Small intestine (tissue), 7 donors: ENCODE measurements at regions not wholly inside any gene's neighbourhood (a gene's known extent, or its start where the extent isn't known, plus 50 kb on each side); places are given as distances from the start of the nearest gene placed in this dataset.
A peak's percentile ranks its signal among the peaks of the same experiment; 100 is the strongest.

Experiments used
- DNase-seq, 2 donors: peaks; one replicate each; pipeline versions ENCODE4 v3.0.0 to v3.0.0-alpha.2; 2013
- FAIRE-seq: peaks from 2 replicates; lab custom pipeline; 2012; peaks lifted over from hg19 to GRCh38; lab: Jason Lieb, UNC
- H3K27ac ChIP-seq, 3 donors: one replicate each; pipeline ENCODE4 v1.5.1; 2013; ENCODE audit warnings: low read length in 2 of 3, mild to moderate bottlenecking in 2 of 3, control low read depth in 1 of 3, inconsistent platforms in 1 of 3, low read depth in 1 of 3, moderate library complexity in 1 of 3
- H3K27me3 ChIP-seq, 3 donors: one replicate each; pipeline ENCODE4 v1.6.1; 2013; ENCODE audit warnings: low read length in 3 of 3, inconsistent platforms in 1 of 3; ENCODE audit not compliant: control insufficient read depth in 3 of 3, insufficient read depth in 3 of 3
- H3K36me3 ChIP-seq, 3 donors: one replicate each; pipeline ENCODE4 v1.6.1; 2013; ENCODE audit warnings: low read length in 3 of 3, inconsistent platforms in 1 of 3, low read depth in 1 of 3, mild to moderate bottlenecking in 1 of 3, moderate library complexity in 1 of 3; ENCODE audit not compliant: control insufficient read depth in 3 of 3, insufficient read depth in 2 of 3
- H3K4me1 ChIP-seq, 3 donors: one replicate each; pipeline ENCODE4 v1.6.1; 2013; ENCODE audit warnings: low read length in 2 of 3, inconsistent platforms in 1 of 3, low read depth in 1 of 3, mild to moderate bottlenecking in 1 of 3, moderate library complexity in 1 of 3; ENCODE audit not compliant: control insufficient read depth in 3 of 3, insufficient read depth in 2 of 3
- H3K4me3 ChIP-seq, 3 donors: one replicate each; pipeline ENCODE4 v1.5.1; 2013; ENCODE audit warnings: low read length in 3 of 3, control low read depth in 1 of 3, inconsistent platforms in 1 of 3, low read depth in 1 of 3, mild to moderate bottlenecking in 1 of 3, moderate library complexity in 1 of 3
- H3K9me3 ChIP-seq, 2 donors: one replicate each; pipeline ENCODE4 v1.6.1; 2013; ENCODE audit warnings: low read depth in 1 of 2, low read length in 1 of 2; ENCODE audit not compliant: control insufficient read depth in 2 of 2, insufficient read depth in 1 of 2
- WGBS, 3 donors: extraction: QIAGEN DNeasy Blood & Tissue Kit; methylation state at CpG; one replicate each; pipeline ENCODE4 v1.1.7; 2013; 5-methylcytosine and 5-hydroxymethylcytosine counted together
- donor health status: healthy with polysubstance abuse.
- donor health status: control.
- donor health status: control.
- donor health status: Bipolar disorder and iron deficiency.
- donor health status: healthy.

GRCh38 chr13:80121038-80121437, 219.9 kb downstream of the SPRY2 start:
- 66 to 88% (median 71%) methylated on average over 1 of the region's 1 CpG for WGBS, 3 donors
- no peaks in the 10 kb centered on the region for H3K36me3 ChIP-seq
- H3K4me1 ChIP-seq, result no peaks in the 10 kb centered on the region
- H3K27ac ChIP-seq, result no peak overlapping the region
- no peaks in the 10 kb centered on the region for H3K27me3 ChIP-seq
- FAIRE-seq (no peak), DNase-seq (no peak)
- H3K4me3 ChIP-seq, result no peak overlapping the region
- no peaks in the 10 kb centered on the region for H3K9me3 ChIP-seq

GRCh38 chr13:80118506-80118905, 222.4 kb downstream of the SPRY2 start:
- Histone ChIP-seq H3K27me3 (no peaks in the 10 kb centered on the region), H3K4me3 (no peak overlapping the region), H3K36me3 (no peaks in the 10 kb centered on the region), H3K9me3 (no peaks in the 10 kb centered on the region), H3K4me1 (no peaks in the 10 kb centered on the region), H3K27ac (no peak overlapping the region)
- FAIRE-seq, result no peak
- 86 to 100% (median 97%) methylated on average over 1 of the region's 1 CpG for WGBS, 3 donors
- no peak for DNase-seq

GRCh38 chr13:80118099-80118498, 222.8 kb downstream of the SPRY2 start:
- H3K27ac ChIP-seq, result no peak overlapping the region
- H3K36me3 ChIP-seq, result no peaks in the 10 kb centered on the region
- no peak overlapping the region for H3K4me3 ChIP-seq
- FAIRE-seq (no peak), DNase-seq (no peak)
- H3K4me1 ChIP-seq, result no peaks in the 10 kb centered on the region
- no peaks in the 10 kb centered on the region for H3K9me3 ChIP-seq
- no peaks in the 10 kb centered on the region for H3K27me3 ChIP-seq
- 91 to 99% (median 97%) methylated on average over 1 of the region's 1 CpG for WGBS, 3 donors

- Histone ChIP-seq H3K4me3 (no peak overlapping the region), H3K9me3 (no peaks in the 10 kb centered on the region), H3K4me1 (no peaks in the 10 kb centered on the region), H3K27me3 (no peaks in the 10 kb centered on the region), H3K27ac (no peak overlapping the region), H3K36me3 (no peaks in the 10 kb centered on the region)
- FAIRE-seq (no peak), DNase-seq (no peak)
- WGBS, 3 donors, result 77 to 91% (median 88%) methylated on average over 2 of the region's 2 CpGs
Measured at GRCh38 chr13:80117515-80117914, 223.4 kb downstream of the SPRY2 start.

- H3K36me3 ChIP-seq, result no peaks in the 10 kb centered on the region
- FAIRE-seq (no peak), DNase-seq (no peak)
- no peak overlapping the region for H3K4me3 ChIP-seq
- no peaks in the 10 kb centered on the region for H3K4me1 ChIP-seq
- 79 to 88% (median 86%) methylated on average over 3 of the region's 3 CpGs for WGBS, 3 donors
- H3K27ac ChIP-seq, result no peak overlapping the region
- H3K9me3 ChIP-seq, result no peaks in the 10 kb centered on the region
- H3K27me3 ChIP-seq, result peaks cover 0 to 2% (median 0%) of the 10 kb centered on the region in 3 donors
Measured at GRCh38 chr13:80116107-80116506, 224.8 kb downstream of the SPRY2 start.

- no peak overlapping the region for H3K4me3 ChIP-seq
- DNase-seq, result no peak
- no peaks in the 10 kb centered on the region for H3K4me1 ChIP-seq
- H3K27ac ChIP-seq, result no peak overlapping the region
- 27 to 66% (median 36%) methylated on average over 1 of the region's 1 CpG for WGBS, 3 donors
- H3K36me3 ChIP-seq, result no peaks in the 10 kb centered on the region
- H3K27me3 ChIP-seq, result peaks cover 0 to 2% (median 0%) of the 10 kb centered on the region in 3 donors
- peak; percentile 33 for FAIRE-seq
- H3K9me3 ChIP-seq, result no peaks in the 10 kb centered on the region
Measured at GRCh38 chr13:80115616-80116015, 225.3 kb downstream of the SPRY2 start.

- Histone ChIP-seq H3K9me3 (no peaks in the 10 kb centered on the region), H3K27ac (no peak overlapping the region), H3K36me3 (no peaks in the 10 kb centered on the region), H3K4me3 (no peak overlapping the region), H3K27me3 (peaks cover 0 to 2% (median 0%) of the 10 kb centered on the region in 3 donors), H3K4me1 (no peaks in the 10 kb centered on the region)
- no peak for DNase-seq
- FAIRE-seq, result no peak
- 81 to 95% (median 84%) methylated on average over 2 of the region's 2 CpGs for WGBS, 3 donors
Measured at GRCh38 chr13:80113714-80114454, 227.0 kb downstream of the SPRY2 start.

- Histone ChIP-seq H3K27me3 (peaks cover 0 to 2% (median 0%) of the 10 kb centered on the region in 3 donors), H3K4me1 (no peaks in the 10 kb centered on the region), H3K4me3 (no peak overlapping the region), H3K36me3 (no peaks in the 10 kb centered on the region), H3K27ac (no peak overlapping the region), H3K9me3 (no peaks in the 10 kb centered on the region)
- FAIRE-seq (no peak), DNase-seq (no peak)
- 48 to 69% (median 55%) methylated on average over 3 of the region's 3 CpGs for WGBS, 3 donors
Measured at GRCh38 chr13:80109303-80109702, 231.6 kb downstream of the SPRY2 start.

GRCh38 chr13:80105350-80105749, 235.6 kb downstream of the SPRY2 start:
- Histone ChIP-seq H3K4me1 (peaks cover 0 to 4% (median 0%) of the 10 kb centered on the region in 3 donors), H3K36me3 (no peaks in the 10 kb centered on the region), H3K27me3 (no peaks in the 10 kb centered on the region), H3K27ac (no peak overlapping the region), H3K9me3 (no peaks in the 10 kb centered on the region), H3K4me3 (no peak overlapping the region)
- FAIRE-seq, result no peak
- DNase-seq, result no peak
- 70 to 85% (median 83%) methylated on average over 2 of the region's 2 CpGs for WGBS, 3 donors
